COLO668 (cell line): ENCODE measurements at regions not wholly inside any gene's neighbourhood (a gene's known extent, or its start where the extent isn't known, plus 50 kb on each side); places are given as distances from the start of the nearest gene placed in this dataset.

Source experiments
- DNase-seq: peaks from one replicate; lab custom pipeline; 2025; ENCODE audit not compliant: unreplicated experiment; lab: John Stamatoyannopoulos, UW

DNA sequence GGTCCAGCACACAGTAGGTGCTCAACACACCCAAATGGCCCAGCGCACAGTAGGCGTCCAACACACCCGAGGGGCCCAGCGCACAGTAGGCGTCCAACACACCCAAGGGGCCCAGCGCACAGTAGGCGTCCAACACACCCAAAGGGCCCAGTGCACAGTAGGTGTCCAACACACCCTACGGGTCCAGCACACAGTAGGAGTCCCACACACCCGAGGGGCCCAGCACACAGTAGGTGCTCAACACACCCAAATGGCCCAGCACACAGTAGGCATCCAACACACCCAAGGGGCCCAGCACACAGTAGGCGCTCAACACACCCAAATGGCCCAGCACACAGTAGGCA, 80.8 kb downstream of the FOXL3 start:
- DNase-seq = no peak

DNA sequence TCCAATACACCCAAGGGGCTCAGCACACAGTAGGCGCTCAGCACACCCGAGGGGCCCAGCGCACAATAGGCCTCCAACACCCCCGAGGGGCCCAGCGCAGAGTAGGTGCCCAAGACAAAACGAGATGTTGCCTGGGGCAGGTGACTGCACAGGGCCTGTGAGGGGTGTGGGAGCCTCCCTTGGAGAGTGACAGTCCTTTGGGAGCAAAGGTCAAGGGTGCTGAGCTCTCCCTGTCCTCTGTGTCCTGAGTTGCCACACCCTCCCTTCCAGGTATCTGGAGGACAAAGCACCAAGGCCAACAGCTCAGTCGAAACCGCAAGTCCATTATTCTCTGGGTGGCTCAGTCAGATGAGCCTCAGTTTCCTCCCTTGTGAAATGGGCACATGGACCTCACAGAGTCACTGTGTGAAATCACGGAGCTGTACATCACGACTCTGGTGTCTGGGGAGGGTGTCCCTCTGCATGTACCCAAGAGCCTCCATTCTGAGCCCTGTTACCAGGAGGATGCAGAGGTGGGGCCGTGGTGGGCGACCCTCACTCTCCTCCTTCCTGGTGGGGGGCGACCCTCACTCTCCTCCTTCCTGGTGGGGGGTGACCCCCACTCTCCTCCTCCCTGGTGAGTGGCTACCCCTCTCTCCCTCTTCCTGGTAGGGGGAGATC, 81.3 kb downstream of the FOXL3 start:
- DNase-seq = peak; percentile 49

DNA sequence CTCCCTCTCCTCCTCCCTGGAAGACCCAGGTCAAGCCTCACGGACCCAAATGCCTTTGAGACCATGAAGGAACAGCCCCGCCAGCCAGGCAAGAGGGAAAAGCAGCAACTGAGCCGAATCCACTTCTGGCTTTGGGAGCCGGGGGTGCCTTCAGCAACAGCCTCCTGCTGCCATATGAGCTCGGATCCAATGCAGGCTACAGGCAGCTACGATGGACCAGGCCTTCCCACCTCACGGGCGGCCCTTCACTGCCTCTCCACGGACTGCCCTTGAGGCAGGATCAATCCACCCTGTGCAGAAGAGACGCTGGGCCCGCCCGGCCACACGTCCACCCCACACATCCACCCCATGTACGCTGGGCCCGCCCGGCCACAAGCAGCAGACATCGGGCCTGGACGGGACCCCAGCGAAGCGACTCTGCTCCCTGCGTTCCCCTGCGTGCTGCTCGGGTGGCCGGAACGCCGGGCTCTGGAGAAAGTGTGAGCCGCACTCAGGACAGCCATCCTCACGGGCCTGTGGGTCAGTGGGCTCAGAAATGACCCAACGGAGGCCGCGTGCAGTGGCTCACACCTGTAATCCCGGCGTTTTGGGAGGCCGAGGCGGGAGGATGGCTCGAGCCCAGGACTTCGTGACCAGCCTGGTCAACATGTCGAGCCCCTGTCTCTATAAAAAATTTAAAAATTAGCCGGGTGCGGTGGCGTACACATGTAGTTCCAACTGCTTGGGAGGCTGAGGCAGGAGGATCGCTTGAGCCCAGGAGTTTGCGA, 82.0 kb downstream of the FOXL3 start:
- DNase-seq = no peak

DNA sequence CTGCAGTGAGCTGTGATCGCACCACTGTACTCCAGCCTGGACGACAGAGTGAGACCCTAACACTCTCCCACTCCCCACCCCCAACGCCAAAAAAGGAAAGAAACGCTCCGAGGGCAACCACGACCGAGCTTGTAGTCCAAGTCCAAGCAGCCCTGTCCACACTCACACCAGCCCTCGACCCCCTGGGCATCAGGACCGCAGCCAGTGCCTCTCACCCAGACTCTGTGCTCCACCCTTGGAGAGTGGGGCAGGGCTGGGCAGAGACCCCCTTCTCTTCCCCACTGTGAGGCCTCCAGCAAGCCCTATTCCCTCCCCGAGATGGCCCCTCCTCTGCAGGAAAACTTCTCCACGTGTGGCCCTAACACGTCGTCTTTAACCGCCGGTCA, 82.6 kb downstream of the FOXL3 start:
- DNase-seq = no peak

DNA sequence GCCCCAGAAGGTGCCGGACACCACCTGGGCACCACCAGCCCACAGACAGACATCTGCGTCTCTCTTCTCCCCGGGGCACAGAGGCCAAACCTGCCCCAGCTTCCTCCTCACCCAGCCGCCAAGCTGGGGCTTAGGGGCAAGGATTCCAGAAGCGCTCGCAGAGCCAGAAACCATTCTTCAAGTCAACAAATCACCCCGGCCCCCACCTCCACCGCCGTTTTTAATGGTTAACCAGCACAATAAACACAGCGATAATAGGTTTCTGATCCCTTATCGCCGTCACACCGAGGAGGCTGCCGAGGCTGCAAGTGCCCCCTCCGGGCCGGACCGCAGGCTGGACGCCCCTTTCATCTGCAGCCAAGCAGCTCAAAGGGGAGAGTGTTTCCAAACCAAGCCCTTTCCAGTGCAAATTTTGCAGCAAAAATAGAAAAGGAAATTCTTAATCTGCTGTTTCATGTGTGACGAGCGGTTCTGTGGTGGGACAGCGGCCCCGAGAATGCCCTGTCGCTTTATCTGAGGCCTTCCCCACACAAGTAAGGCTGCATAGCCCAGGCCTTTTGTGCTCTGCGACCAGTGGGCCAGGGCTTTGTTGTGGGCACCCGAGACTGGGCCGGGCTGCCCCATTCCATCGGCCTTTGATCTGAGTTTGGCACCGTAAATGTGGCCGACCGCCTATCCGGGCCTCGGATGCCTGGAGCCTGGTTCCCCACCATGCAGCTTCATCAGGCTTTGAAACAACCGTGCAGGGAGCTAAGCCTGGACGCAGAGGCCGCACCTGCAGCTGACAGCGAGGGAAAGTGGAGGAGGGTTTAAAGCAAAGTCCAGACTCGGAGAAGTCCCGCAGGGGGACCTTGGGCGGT, 83.2 kb downstream of the FOXL3 start:
- peak; percentile 61 for DNase-seq

DNA sequence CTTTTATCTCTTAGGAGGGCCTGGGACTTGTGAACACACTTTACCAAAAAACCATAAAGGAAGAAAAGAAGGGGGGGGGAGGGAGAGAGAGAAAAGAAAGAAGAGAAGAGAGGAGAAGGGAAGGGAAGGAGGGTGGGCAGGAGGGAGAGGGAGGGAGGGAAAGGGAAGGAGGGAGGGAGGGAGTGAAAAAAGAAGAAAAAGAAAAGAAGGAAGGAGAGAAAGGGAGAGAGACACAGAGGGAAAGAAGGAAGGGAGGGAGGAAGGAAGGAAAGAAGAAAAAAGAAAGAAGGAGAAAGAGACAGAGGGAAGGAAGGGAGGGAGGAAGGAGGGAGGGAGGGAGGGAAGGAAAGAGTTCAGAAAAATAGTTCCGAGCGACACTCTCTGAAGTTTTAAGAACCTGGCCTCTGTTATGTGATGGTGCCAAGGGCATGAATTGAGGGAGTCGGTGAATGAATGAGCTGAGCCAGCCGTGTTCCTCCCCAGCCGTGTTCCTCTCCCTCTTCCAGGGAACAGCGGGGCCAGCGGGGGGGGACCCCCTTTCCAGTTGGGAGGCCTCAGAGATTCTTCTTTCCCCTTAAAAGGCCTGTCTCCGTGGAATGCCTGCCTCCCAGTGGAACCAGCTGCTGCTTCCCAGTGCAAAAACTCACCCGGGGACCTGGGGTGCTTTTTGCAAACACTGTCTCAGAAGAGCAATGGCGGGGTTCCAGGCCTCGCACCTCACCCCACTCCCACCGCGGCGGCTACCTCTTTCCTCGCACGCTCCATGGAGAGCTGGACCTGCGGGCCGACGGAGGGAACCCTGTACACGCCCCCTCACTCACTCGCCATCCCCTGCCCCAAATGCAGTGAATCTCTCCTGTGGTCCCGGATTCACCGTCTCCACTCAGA, 84.1 kb downstream of the FOXL3 start:
- DNase-seq = no peak

DNA sequence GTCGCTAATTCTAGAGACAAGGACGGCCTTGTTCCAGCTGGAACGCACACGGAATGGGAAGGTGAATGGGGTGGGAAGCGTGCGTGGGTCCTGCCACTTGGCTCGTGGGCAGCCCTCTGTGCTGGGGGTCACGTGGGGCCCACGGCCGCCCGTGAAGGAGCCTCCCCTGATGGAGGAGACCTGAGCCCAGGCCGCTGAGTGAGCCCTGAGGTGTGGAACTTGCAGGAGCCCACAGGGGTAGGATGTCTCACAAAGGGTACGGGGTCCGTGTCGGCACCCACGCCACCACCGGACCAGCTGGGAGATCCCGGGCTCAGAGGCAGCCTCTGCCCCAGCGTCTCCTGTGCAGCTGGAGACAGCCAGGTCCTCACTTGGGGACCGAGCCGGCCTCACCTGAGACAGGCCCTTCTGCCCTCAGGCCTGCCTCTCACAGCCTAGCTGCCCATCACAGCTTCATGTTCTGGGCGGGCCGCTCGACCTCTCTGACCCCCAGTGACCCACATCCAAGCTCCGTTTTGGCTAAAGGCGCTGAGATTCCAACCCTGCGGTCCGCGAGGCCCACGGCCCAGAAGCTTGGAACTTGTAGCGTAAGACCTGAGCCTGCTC, 84.8 kb downstream of the FOXL3 start:
- DNase-seq = no peak

DNA sequence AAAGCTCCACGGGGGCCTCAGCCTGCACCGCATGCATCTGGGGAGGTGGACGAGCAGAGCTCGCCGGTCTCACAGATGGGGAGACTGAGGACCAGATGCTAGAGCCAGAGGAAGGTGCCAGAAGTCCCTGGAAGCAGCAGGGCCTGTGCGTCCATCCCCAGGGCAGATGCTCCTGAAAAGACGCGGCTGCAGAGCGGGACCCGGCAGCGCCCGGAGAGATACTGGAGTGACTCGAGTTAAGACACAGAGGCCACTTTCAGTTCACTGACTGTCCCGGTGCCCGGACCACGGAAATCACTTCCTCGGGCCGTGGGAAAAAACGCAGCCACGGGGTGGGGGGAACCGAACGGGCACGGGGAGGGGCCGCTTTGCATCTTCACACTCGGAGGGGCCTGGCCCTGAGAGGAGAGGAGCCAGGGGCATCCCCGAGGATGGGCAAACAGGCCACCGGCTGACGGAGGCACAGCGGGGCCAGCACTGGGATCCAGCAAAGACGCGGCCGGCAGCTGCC, 85.4 kb downstream of the FOXL3 start:
- no peak for DNase-seq

DNA sequence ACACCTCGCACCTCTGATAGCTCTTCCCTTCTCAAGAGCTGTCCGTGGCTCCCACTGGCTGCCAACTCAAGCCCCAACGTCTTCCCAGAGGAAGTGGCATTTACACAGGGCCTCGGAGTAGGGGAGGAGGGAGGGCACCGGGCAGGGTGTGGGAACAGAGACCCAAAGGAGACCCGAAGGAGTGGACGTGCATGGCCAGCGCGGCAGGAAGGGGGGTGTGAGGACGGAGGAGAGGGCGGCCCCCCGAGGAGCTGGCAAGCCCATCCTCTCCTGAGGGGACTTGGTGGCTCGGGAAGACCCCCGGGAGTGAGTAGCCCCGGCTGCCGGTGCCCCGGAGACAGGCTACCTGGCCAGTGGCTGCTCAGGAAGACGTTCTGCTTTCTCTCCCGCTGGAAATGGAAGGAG, 85.9 kb downstream of the FOXL3 start:
- no peak for DNase-seq

DNA sequence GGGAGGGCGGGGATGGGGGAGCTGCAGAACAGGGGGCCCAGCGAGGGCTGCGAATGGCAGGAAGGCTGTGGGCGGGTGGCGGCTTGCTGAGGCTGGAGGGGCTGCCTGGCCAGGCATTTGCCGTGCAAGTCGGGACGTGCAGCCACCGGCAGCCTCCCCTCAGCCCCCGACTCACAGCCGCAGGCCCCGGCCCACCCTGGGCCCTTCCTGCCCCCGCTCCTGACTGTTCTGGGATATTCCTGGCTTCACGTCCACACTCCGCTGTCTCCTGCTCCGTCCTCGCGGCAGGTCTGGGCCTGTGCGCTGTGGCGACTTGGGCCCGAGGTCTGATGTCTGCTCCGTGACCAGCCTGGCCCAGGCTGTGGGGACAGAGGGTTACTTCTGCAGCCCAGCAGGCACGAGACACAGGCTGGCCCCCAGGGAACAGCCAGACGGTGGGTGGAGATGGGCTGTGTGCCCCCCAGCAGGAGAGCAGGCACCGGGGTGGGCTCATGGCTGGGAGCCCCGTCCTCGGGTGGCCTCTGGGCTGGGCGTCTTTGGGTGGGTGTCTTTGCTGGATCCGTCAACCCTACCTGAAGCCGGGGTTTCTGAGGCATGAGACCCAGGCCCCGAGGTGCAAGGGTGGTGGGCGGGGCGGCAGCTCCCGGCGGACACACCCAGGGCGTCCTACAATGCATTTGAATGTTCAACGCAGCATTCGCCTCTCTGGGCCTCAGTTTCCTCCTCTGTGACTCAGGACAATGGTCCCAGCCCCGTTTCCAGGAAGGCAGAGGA, 86.5 kb downstream of the FOXL3 start:
- DNase-seq = no peak

DNA sequence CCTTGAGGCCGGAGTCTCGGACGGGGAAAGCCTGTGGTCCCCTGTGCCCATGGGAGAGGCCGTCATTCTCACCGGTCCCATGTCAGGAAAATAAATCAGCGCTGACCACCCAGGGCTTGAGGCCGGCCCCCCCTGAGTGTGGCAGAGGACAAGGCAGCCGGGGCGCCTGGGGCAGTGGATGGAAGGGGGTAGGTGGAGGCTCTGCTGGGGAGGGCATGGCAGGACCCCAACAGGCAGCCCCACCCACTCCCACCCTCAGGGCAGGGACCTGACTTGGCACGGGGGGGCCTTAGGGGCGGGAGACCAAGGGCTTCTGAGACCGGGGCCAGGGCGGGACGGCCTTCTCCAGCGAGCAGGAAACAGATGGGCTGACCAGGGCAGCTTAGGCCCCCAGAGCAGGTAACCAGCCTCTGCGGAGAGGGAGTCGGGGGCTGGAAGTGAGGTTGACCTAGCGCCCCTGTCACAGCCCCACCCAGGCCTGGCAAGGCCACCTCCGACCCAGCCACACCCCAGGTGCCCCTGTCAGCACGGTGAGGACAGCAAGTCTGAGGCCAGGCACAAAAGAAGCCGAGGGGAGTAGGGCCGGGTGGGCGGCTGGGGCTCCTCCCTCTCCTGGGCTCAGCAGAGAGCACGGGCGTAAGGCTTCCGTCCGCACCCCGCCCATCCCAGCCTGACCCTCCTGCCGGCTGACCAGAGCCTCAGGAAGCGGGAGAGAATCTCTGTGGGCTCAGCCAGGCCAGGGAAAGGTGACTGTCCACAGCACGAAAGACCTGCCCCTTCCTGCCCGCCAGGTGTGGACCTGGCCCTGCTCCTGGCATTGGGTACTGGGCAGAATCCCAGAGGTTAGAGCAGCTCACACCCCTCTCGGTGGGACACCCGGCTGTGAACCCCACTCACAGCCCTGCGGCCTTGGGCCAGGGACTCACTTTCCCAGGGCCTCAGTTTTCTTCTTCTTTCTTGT, 87.4 kb downstream of the FOXL3 start:
- no peak for DNase-seq

DNA sequence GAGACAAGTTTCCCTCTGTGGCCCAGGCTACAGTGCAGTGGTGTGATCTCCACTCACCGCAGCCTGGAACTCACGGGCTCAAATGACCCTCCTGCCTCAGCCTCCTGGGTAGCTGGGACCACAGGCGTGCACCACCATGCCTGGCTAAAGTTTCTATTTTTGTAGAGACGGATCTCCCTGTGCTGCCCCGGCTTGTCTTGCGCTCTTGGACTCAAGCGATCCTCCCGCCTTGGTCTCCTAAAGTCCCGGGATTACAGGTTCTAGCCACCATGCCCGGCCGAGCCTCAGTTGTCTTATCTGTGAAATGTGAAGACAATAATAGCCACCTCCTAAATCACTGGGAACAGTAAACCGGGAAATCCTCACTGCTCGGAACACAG, 88.1 kb downstream of the FOXL3 start:
- no peak for DNase-seq

DNA sequence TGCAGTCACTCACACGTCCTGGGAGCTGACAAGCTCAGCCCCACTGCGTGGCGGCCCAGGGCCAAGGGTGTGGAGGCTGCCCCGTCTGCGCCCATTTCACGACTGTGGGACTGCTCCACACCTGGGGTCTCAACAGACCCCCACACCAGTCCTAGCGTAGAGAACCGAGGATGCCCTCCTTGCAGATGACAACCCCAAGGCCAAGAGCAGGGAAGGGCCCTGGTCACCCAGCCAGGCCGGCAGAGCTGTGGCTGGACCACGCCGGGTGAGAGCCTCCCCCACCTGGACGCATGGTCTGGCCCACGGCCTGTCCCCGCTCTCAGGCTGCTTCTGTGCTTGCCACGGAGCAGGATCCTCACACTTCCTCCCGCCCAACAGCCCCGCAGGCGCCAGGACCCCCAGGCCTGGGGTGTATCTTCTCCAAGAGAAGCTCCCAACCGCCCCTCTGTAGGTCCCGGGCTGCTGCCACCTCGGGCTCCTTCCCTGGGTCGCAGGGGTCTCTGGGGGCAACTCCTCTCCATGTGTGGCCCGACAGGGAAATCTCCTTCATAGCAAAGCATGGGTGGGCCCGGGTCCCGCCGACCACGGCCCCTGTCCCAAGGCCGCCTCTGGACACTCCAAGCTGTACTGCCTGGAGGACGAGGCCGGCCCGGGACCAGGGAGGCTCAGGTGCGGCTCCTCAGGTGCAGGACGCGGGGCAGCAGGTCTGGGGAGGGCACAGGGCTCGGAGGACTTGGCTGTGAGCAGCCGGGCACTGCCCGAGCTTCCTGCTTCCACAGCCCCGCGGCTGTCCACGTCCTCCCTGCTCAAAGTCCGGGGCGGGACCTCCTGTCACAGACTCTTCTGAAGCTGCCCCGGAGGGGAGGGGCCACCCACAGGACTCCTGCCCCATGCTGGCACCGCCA, 88.8 kb downstream of the FOXL3 start:
- no peak for DNase-seq

DNA sequence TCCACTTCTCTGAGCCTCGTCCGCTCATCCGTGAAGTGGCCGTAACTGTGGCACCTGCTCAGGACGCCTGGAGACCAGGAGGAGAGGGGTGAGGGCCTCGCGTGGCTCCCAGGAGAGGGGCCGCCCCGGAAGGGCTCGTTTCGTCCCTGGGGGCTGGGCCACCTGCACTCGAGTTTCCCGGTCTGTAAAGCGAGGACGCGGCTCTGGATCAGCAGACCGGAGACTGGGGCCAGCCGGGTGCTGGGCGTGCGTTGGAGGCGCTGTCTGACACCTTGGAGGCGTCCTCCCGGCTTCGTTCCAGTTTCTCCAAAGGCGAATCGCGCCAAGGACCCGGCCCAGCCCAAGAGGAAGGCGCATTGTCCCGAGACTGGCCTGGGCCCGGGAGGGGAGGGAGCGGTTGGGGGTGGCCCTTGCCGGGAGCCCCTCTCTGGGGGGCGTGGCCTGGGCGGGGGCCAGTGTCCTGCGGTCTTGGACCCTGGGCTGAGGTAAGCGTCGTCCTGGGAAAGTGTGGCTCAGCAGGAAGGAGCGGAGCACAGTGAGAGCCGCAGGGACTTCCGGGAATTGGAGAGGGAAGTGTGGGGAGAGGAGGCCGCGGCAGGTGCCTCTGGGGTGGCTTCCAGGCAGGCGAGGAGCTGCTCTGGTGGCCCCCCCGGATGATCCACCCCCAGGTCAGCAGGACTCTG, 89.6 kb downstream of the FOXL3 start:
- DNase-seq = peak; percentile 67

DNA sequence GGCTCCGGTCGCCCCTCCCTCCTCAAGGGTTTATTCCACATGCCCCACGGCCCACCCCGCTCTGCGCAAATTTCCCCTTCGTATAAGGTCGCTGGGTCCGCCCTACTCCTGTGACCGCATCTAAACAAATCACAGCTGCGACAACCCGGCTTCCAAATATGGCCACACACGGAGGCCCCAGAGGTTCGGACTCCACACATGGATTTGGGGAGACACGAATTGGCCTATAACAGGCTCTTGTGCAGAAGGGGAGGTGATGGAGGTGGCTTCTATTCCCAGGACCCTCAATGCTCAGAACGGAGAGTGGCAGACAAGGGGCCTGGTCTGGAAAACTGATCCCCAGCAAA, 90.1 kb downstream of the FOXL3 start:
- DNase-seq = peak; percentile 60

DNA sequence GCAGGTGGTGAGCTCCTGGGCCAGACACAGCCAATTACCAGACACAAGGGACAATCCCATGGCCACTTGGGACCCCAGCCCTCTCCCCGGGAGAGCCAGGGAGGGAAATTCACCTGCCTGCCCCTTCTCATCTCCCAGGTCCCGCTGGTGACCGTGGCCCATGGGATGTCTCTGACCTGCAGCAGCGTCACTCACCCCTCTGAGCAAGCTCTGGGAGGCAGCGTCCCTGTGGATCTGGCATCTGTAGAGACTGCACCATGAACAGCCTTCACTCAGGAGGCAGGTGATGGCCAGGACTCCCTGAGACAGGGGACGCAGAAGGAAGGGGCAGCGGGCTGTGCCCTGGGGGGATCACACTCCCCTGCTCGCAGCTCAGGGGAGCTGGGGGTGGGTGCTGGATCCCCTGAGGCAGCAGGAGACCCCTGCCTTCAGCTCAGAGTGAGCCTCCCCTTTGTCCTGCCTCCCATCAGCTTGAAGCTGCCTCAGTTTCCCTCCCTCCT, 90.8 kb downstream of the FOXL3 start:
- DNase-seq = no peak
